Epithelial cell of proximal tubule (primary cell): ENCODE measurements at regions not wholly inside any gene's neighbourhood (a gene's known extent, or its start where the extent isn't known, plus 50 kb on each side); places are given as distances from the start of the nearest gene placed in this dataset.

Experiments
- DNase-seq: peaks from one replicate; pipeline ENCODE4 v3.0.0-alpha.2; 2011; ENCODE audit warnings: low read depth
- H3K4me3 ChIP-seq: 2 replicates; pipeline ENCODE4 v1.5.1; 2011; ENCODE audit warnings: low read depth, mild to moderate bottlenecking, low read length
- CTCF ChIP-seq: conservative IDR thresholded peaks from 2 replicates; pipeline ENCODE4 v1.5.1; 2012; ENCODE audit warnings: low read depth, mild to moderate bottlenecking, low read length

- no peak overlapping the region for H3K4me3 ChIP-seq
- no peak for TF ChIP-seq CTCF
- DNase-seq, result no peak
Observed at GRCh38 chr14:101457301-101457935, 103.9 kb upstream of the DIO3 start.

GRCh38 chr14:101457936-101458740, 103.2 kb upstream of the DIO3 start:
- no peak overlapping the region for H3K4me3 ChIP-seq
- DNase-seq, result no peak
- TF ChIP-seq CTCF, result no peak

GRCh38 chr14:101458741-101459550, 102.3 kb upstream of the DIO3 start:
- no peak for DNase-seq
- H3K4me3 ChIP-seq, result no peak overlapping the region
- no peak for TF ChIP-seq CTCF

- TF ChIP-seq CTCF, result no peak
- no peak for DNase-seq
- H3K4me3 ChIP-seq, result no peak overlapping the region
Observed at GRCh38 chr14:101459551-101459900, 101.8 kb upstream of the DIO3 start.

- DNase-seq, result no peak
- TF ChIP-seq CTCF, result no peak
- no peak overlapping the region for H3K4me3 ChIP-seq
Observed at GRCh38 chr14:101460521-101460920, 100.8 kb upstream of the DIO3 start.

- no peak for TF ChIP-seq CTCF
- DNase-seq, result no peak
- no peak overlapping the region for H3K4me3 ChIP-seq
Observed at GRCh38 chr14:101460986-101461750, 100.1 kb upstream of the DIO3 start.
